ENCODE measurements at regions not wholly inside any gene's neighbourhood (a gene's known extent, or its start where the extent isn't known, plus 50 kb on each side); places are given as distances from the start of the nearest gene placed in this dataset.
"Not testable (repeated sequence)": the region's sequence is repeated elsewhere in the genome, so short reads cannot be mapped to it uniquely, and the experiment has no call there.

DNA sequence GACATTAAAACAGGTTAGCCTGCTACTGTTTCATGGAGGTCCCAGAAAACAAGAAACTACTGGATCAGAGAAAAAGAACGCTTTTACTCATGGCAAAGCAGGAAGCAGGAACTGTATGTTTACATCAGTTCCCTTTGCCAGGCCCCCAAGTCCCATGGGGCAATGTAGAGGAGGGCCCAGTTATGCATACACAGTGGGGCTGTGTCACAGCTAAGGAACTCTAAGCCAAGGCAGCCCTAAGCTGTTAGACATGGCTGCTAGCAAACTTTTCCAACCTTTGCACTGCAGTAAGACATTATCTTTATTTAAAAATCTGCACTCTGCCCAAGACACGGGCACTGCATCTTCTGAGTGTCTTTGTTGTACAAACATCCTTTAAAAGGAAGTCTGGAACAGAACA, 975.8 kb downstream of the C4orf33 start:
- peaks cover 3% of the 10 kb centered on the region for H3K9me3 Mint-ChIP-seq (ENCODE audit: unreplicated experiment)
- H3K36me3 Mint-ChIP-seq (ENCODE audit: unreplicated experiment) = no peaks in the 10 kb centered on the region
- H3K4me1 Mint-ChIP-seq (ENCODE audit: unreplicated experiment) = peaks cover 17% of the 10 kb centered on the region
- no peaks in the 10 kb centered on the region for H3K27me3 Mint-ChIP-seq (ENCODE audit: unreplicated experiment)
- peak overlapping the region; percentile 10 for H3K27ac Mint-ChIP-seq (ENCODE audit: unreplicated experiment)
- no peak overlapping the region for H3K4me3 Mint-ChIP-seq (ENCODE audit: unreplicated experiment)
- DNase-seq (ENCODE audit: extremely low spot score, unreplicated experiment) = no peak
- no peak for TF ChIP-seq CTCF (IDR thresholded peaks at IDR 0.05)

DNA sequence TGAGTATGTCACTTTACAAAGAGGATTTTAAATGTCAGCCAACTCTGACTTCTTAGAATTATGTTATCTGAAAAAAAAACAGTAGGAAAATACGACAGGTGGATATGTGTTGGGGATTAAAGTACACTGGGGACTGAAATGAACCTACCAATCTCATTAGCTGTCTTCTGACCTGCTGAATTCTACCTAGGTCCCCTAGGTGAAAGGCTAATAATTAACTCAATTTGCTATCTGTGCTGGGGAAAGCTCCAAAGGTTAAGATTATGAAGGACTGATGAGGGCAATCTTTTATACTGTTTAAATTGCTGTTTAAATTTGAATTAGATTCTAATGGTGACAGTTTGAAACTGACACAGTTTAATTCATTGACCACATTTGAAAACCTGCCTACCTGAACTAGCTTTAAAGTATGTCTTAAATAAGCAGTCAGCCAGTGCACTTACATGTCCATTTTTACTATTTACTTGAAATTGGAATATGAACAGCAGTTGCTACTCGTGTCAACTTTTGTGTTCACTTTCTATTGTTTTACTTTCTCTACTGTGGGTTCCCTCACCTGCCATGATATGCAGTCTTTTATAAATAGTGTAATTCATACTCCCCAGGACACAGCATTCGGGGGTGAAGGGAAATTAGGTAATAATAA, 977.3 kb downstream of the C4orf33 start:
- TF ChIP-seq CTCF (IDR thresholded peaks at IDR 0.05) = no peak
- H3K9me3 Mint-ChIP-seq (ENCODE audit: unreplicated experiment) = peaks cover 6% of the 10 kb centered on the region
- DNase-seq (ENCODE audit: extremely low spot score, unreplicated experiment) = no peak
- H3K27me3 Mint-ChIP-seq (ENCODE audit: unreplicated experiment) = no peaks in the 10 kb centered on the region
- no peaks in the 10 kb centered on the region for H3K36me3 Mint-ChIP-seq (ENCODE audit: unreplicated experiment)
- H3K27ac Mint-ChIP-seq (ENCODE audit: unreplicated experiment) = no peak overlapping the region
- peaks cover 33% of the 10 kb centered on the region for H3K4me1 Mint-ChIP-seq (ENCODE audit: unreplicated experiment)
- H3K4me3 Mint-ChIP-seq (ENCODE audit: unreplicated experiment) = no peak overlapping the region

- H3K27ac Mint-ChIP-seq (ENCODE audit: unreplicated experiment) = no peak overlapping the region
- no peak overlapping the region for H3K4me3 Mint-ChIP-seq (ENCODE audit: unreplicated experiment)
- H3K36me3 Mint-ChIP-seq (ENCODE audit: unreplicated experiment) = no peaks in the 10 kb centered on the region
- peaks cover 40% of the 10 kb centered on the region for H3K4me1 Mint-ChIP-seq (ENCODE audit: unreplicated experiment)
- peaks cover 7% of the 10 kb centered on the region for H3K9me3 Mint-ChIP-seq (ENCODE audit: unreplicated experiment)
- DNase-seq (ENCODE audit: extremely low spot score, unreplicated experiment) = no peak
- H3K27me3 Mint-ChIP-seq (ENCODE audit: unreplicated experiment) = no peaks in the 10 kb centered on the region
- no peak for TF ChIP-seq CTCF (IDR thresholded peaks at IDR 0.05)
Observed at GRCh38 chr4:130074096-130074495, 978.1 kb downstream of the C4orf33 start.

- Mint-ChIP-seq H3K27me3 (ENCODE audit: unreplicated experiment) (no peaks in the 10 kb centered on the region), H3K9me3 (ENCODE audit: unreplicated experiment) (peaks cover 4% of the 10 kb centered on the region), H3K4me3 (ENCODE audit: unreplicated experiment) (peak overlapping the region; percentile 21), H3K27ac (ENCODE audit: unreplicated experiment) (peak overlapping the region; percentile 84), H3K36me3 (ENCODE audit: unreplicated experiment) (no peaks in the 10 kb centered on the region), H3K4me1 (ENCODE audit: unreplicated experiment) (peaks cover 48% of the 10 kb centered on the region)
- TF ChIP-seq CTCF (IDR thresholded peaks at IDR 0.05) = no peak
- no peak for DNase-seq (ENCODE audit: extremely low spot score, unreplicated experiment)
Observed at GRCh38 chr4:130077275-130077674, 981.3 kb downstream of the C4orf33 start.

GRCh38 chr4:130079027-130079426, 983.1 kb downstream of the C4orf33 start:
- H3K9me3 Mint-ChIP-seq (ENCODE audit: unreplicated experiment); H3K27ac Mint-ChIP-seq (ENCODE audit: unreplicated experiment); DNase-seq (ENCODE audit: extremely low spot score, unreplicated experiment); H3K4me3 Mint-ChIP-seq (ENCODE audit: unreplicated experiment); H3K36me3 Mint-ChIP-seq (ENCODE audit: unreplicated experiment); H3K27me3 Mint-ChIP-seq (ENCODE audit: unreplicated experiment): not testable (repeated sequence)
- H3K4me1 Mint-ChIP-seq (ENCODE audit: unreplicated experiment) = peaks cover 46% of the 10 kb centered on the region
